IPS DF 6.9 (cell line): ENCODE measurements at regions not wholly inside any gene's neighbourhood (a gene's known extent, or its start where the extent isn't known, plus 50 kb on each side); places are given as distances from the start of the nearest gene placed in this dataset.

Experiments
- DNase-seq: peaks from one replicate; pipeline ENCODE4 v3.0.0-alpha.2; 2013; ENCODE audit warnings: low read depth, low spot score
- H3K27ac ChIP-seq: one replicate; pipeline ENCODE4 v1.5.1; 2013; ENCODE audit warnings: low read length, control low read depth
- H3K27me3 ChIP-seq: 2 replicates; pipeline ENCODE4 v1.6.1; 2013; ENCODE audit warnings: mild to moderate bottlenecking, low read length; ENCODE audit not compliant: control insufficient read depth, insufficient read depth
- H3K36me3 ChIP-seq: 2 replicates; pipeline ENCODE4 v1.6.1; 2013; ENCODE audit warnings: low read length; ENCODE audit not compliant: control insufficient read depth, insufficient read depth
- H3K4me1 ChIP-seq: 2 replicates; pipeline ENCODE4 v1.6.1; 2013; ENCODE audit warnings: low read length; ENCODE audit not compliant: control insufficient read depth, insufficient read depth
- H3K4me3 ChIP-seq: 2 replicates; pipeline ENCODE4 v1.5.1; 2013; ENCODE audit warnings: mild to moderate bottlenecking, low read length
- H3K9me3 ChIP-seq: 2 replicates; pipeline ENCODE4 v1.6.1; 2013; ENCODE audit warnings: low read length, inconsistent platforms; ENCODE audit not compliant: control insufficient read depth, insufficient read depth
- WGBS: extraction: QIAGEN DNeasy Blood & Tissue Kit; methylation state at CpG from one replicate; pipeline ENCODE4 v1.1.7; 2013; ENCODE audit warnings: mixed read lengths, missing lambda C conversion rate; ENCODE audit not compliant: insufficient read length, insufficient coverage; 5-methylcytosine and 5-hydroxymethylcytosine counted together

GRCh38 chr4:112940336-112940735 is 109.1 kb upstream of the ANK2 start:
- no peaks in the 10 kb centered on the region for H3K4me1 ChIP-seq
- no peaks in the 10 kb centered on the region for H3K36me3 ChIP-seq
- no peak overlapping the region for H3K27ac ChIP-seq
- no peak for DNase-seq
- no peaks in the 10 kb centered on the region for H3K9me3 ChIP-seq
- H3K4me3 ChIP-seq = no peak overlapping the region
- no peaks in the 10 kb centered on the region for H3K27me3 ChIP-seq

- no peaks in the 10 kb centered on the region for H3K27me3 ChIP-seq
- no peaks in the 10 kb centered on the region for H3K9me3 ChIP-seq
- no peak overlapping the region for H3K27ac ChIP-seq
- H3K4me3 ChIP-seq = no peak overlapping the region
- WGBS = no CpG with 5 or more reads among the region's 2 CpGs
- no peaks in the 10 kb centered on the region for H3K36me3 ChIP-seq
- DNase-seq = no peak
- H3K4me1 ChIP-seq = no peaks in the 10 kb centered on the region
Measured at GRCh38 chr4:112942077-112942476, 107.4 kb upstream of the ANK2 start.

- Histone ChIP-seq H3K4me1 (no peaks in the 10 kb centered on the region), H3K4me3 (no peak overlapping the region), H3K27ac (no peak overlapping the region), H3K27me3 (no peaks in the 10 kb centered on the region), H3K9me3 (no peaks in the 10 kb centered on the region), H3K36me3 (no peaks in the 10 kb centered on the region)
- WGBS = no CpG with 5 or more reads among the region's 2 CpGs
- DNase-seq = no peak
Measured at GRCh38 chr4:112942997-112943396, 106.5 kb upstream of the ANK2 start.

GRCh38 chr4:112944006-112944405 is 105.4 kb upstream of the ANK2 start:
- H3K27ac ChIP-seq = no peak overlapping the region
- no peak overlapping the region for H3K4me3 ChIP-seq
- no peaks in the 10 kb centered on the region for H3K36me3 ChIP-seq
- no peaks in the 10 kb centered on the region for H3K27me3 ChIP-seq
- H3K4me1 ChIP-seq = no peaks in the 10 kb centered on the region
- DNase-seq = no peak
- no peaks in the 10 kb centered on the region for H3K9me3 ChIP-seq

- Histone ChIP-seq H3K36me3 (no peaks in the 10 kb centered on the region), H3K4me1 (no peaks in the 10 kb centered on the region), H3K9me3 (no peaks in the 10 kb centered on the region), H3K27me3 (no peaks in the 10 kb centered on the region), H3K4me3 (no peak overlapping the region), H3K27ac (no peak overlapping the region)
- no CpG with 5 or more reads among the region's 7 CpGs for WGBS
- no peak for DNase-seq
Measured at GRCh38 chr4:112946127-112946526, 103.3 kb upstream of the ANK2 start.

DNA sequence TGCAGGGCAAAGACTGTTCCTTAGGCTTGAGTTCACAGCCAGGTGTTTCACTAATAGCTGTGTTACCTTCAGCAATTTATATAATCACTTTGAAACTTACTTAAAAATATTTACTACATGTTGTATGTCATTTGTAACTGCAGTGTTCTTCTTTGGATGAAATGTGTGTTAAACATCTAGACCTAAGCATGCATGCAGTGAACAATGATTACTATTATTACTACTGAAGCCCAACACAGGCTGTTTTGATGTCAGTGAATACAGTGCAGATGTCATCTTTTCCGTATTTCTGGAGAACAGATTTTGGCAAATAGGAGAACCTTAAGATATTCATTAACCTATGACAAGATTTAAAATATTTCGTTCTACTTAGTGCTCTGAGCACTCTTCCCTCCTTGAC is 101.8 kb upstream of the ANK2 start:
- no CpG with 5 or more reads among the region's 2 CpGs for WGBS
- Histone ChIP-seq H3K36me3 (no peaks in the 10 kb centered on the region), H3K4me3 (no peak overlapping the region), H3K4me1 (no peaks in the 10 kb centered on the region), H3K27ac (no peak overlapping the region), H3K9me3 (no peaks in the 10 kb centered on the region), H3K27me3 (no peaks in the 10 kb centered on the region)
- DNase-seq = no peak

DNA sequence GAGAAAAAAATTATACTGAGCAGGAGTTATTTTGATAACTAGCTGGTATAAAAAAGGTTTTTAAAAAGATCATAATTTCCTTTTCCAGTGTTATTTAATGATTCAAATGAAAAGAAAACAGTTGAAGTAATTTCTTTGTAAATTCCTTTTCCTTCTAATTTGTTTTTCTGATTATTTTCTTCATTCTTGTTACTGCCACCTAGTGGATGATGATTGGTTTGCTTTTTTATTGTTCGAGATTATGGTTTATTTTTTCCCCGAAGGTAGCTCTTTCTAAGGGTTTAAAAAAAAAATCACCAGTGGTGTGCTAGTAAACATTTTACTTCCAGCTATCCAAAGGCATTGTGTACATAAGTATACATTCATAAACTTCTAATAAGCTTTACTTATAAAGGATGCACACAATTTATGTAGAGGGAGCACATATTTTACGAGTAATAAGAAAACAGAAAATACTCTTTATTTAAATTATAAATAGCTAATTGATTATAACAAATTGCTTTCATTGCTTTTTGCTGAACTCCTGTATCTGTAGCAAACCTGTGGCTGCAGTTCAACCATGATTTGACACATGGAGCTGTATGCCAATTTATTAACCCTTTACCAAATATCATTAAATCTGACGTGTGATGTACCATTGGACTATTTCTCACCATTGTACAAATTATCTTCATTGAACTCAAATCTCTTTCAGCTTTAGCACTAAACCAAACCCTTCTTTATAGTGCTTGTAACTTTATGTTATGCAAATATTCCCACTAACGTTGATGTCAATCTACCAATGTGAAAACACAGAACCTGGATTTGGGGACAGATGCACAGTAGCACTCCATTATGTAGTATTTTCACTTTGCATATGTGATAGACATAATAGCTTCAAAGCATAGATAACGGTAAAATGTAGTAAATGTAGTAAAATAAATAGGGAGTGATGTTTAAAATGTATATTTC is 97.8 kb upstream of the ANK2 start:
- Histone ChIP-seq H3K36me3 (no peaks in the 10 kb centered on the region), H3K9me3 (no peaks in the 10 kb centered on the region), H3K4me1 (no peaks in the 10 kb centered on the region), H3K27me3 (no peaks in the 10 kb centered on the region), H3K4me3 (no peak overlapping the region), H3K27ac (no peak overlapping the region)
- DNase-seq = no peak
- 100% methylated on average over 1 of the region's 6 CpGs for WGBS

DNA sequence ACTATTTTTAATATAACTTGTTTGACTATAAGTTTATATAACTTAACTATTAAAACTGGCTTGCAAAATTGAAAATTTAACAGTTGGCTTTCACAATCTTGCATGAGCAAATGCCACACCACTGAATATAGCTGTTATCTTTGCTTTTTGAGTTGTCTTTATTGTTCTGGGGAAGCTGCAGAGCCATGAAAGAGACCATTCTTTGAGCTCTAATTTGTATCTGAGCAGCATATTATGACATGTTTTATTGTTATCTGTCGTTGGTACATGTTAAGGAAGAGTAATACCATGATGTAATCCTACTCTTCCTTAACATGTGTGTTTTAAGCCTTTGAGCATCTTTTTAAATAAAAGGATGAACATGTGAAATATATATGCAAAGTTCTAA is 97.1 kb upstream of the ANK2 start:
- Histone ChIP-seq H3K4me1 (no peaks in the 10 kb centered on the region), H3K4me3 (no peak overlapping the region), H3K36me3 (no peaks in the 10 kb centered on the region), H3K9me3 (no peaks in the 10 kb centered on the region), H3K27ac (no peak overlapping the region), H3K27me3 (no peaks in the 10 kb centered on the region)
- DNase-seq = no peak
- WGBS = no CpG with 5 or more reads among the region's 1 CpG

DNA sequence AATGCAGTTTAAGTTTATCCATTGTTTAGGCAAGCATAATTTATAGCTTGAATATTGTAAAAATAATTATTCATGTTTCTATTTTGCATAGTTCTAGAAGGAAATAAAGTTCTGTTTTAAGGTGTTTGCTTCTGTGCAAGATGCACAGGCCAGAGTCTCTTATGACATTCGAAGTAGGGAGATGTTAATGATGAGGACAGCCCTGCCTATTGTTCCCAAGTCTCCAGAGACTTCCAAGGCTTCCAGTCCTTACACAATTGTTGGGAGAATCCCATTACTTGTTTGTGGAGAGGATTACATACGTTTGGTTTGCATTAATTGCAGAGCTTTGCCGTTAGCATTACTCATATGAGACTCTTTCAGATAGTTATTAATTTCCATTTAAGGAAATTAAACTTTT is 96.2 kb upstream of the ANK2 start:
- WGBS = no CpG with 5 or more reads among the region's 3 CpGs
- no peak for DNase-seq
- Histone ChIP-seq H3K27ac (no peak overlapping the region), H3K4me1 (no peaks in the 10 kb centered on the region), H3K9me3 (no peaks in the 10 kb centered on the region), H3K4me3 (no peak overlapping the region), H3K27me3 (no peaks in the 10 kb centered on the region), H3K36me3 (no peaks in the 10 kb centered on the region)

GRCh38 chr4:112954286-112954685 is 95.2 kb upstream of the ANK2 start:
- WGBS = no CpG with 5 or more reads among the region's 1 CpG
- H3K9me3 ChIP-seq = no peaks in the 10 kb centered on the region
- no peaks in the 10 kb centered on the region for H3K36me3 ChIP-seq
- H3K27ac ChIP-seq = no peak overlapping the region
- no peak overlapping the region for H3K4me3 ChIP-seq
- H3K27me3 ChIP-seq = no peaks in the 10 kb centered on the region
- DNase-seq = no peak
- H3K4me1 ChIP-seq = no peaks in the 10 kb centered on the region

- no peaks in the 10 kb centered on the region for H3K36me3 ChIP-seq
- DNase-seq = no peak
- no peaks in the 10 kb centered on the region for H3K27me3 ChIP-seq
- no peak overlapping the region for H3K4me3 ChIP-seq
- WGBS = no CpG with 5 or more reads among the region's 6 CpGs
- H3K9me3 ChIP-seq = no peaks in the 10 kb centered on the region
- no peaks in the 10 kb centered on the region for H3K4me1 ChIP-seq
- H3K27ac ChIP-seq = no peak overlapping the region
Measured at GRCh38 chr4:112956484-112956896, 93.0 kb upstream of the ANK2 start.
